Loucy (cell line): ENCODE measurements at regions not wholly inside any gene's neighbourhood (a gene's known extent, or its start where the extent isn't known, plus 50 kb on each side); places are given as distances from the start of the nearest gene placed in this dataset.

Experiments used
- H2AFZ ChIP-seq: fragments of 200-600 bp; sonication (generic); 2 replicates; pipeline ENCODE4 v1.6.0; 2016; ENCODE audit warnings: antibody characterized with exemption, mild to moderate bottlenecking, low read length, moderate library complexity
- H3F3A ChIP-seq: fragments of 200-600 bp; 2 replicates; pipeline ENCODE4 v1.6.0; 2016; ENCODE audit warnings: antibody characterized with exemption, low read depth, mild to moderate bottlenecking
- H3K27me3 ChIP-seq: fragments of 200-600 bp; sonication (generic); 2 replicates; pipeline ENCODE4 v1.6.1; 2014; ENCODE audit warnings: low read length, mild to moderate bottlenecking; ENCODE audit not compliant: insufficient read depth, poor library complexity, severe bottlenecking
- H3K36me3 ChIP-seq: fragments of 200-600 bp; sonication (generic); 2 replicates; pipeline ENCODE4 v1.6.1; 2016; ENCODE audit warnings: low read length; ENCODE audit not compliant: insufficient read depth
- H3K4me1 ChIP-seq: fragments of 200-600 bp; sonication (generic); 2 replicates; pipeline ENCODE4 v1.5.1; 2014; ENCODE audit warnings: low read length, mild to moderate bottlenecking; ENCODE audit not compliant: insufficient read depth, poor library complexity, severe bottlenecking
- H3K4me2 ChIP-seq: fragments of 200-600 bp; sonication (generic); 2 replicates; pipeline ENCODE4 v1.6.0; 2014; ENCODE audit warnings: antibody characterized with exemption, low read length, low read depth, mild to moderate bottlenecking; ENCODE audit not compliant: poor library complexity, severe bottlenecking
- H3K4me3 ChIP-seq: fragments of 200-600 bp; sonication (generic); 2 replicates; pipeline ENCODE4 v1.5.1; 2014; ENCODE audit warnings: low read length, mild to moderate bottlenecking, mixed read lengths; ENCODE audit not compliant: poor library complexity, severe bottlenecking
- H3K79me2 ChIP-seq: fragments of 200-600 bp; sonication (generic); 2 replicates; pipeline ENCODE4 v1.6.1; 2014; ENCODE audit warnings: low read length; ENCODE audit not compliant: insufficient read depth
- H3K9ac ChIP-seq: fragments of 200-600 bp; sonication (generic); 2 replicates; pipeline ENCODE4 v1.6.0; 2014; ENCODE audit warnings: mild to moderate bottlenecking, low read depth, low read length, moderate library complexity; ENCODE audit not compliant: poor library complexity, severe bottlenecking
- H3K9me2 ChIP-seq: fragments of 200-600 bp; sonication (generic); replicated peaks from 2 replicates; pipeline ENCODE4 v1.6.1; 2016; ENCODE audit warnings: low read depth, low read length, mixed read lengths
- H3K9me3 ChIP-seq: fragments of 200-600 bp; sonication (generic); 2 replicates; pipeline ENCODE4 v1.6.1; 2014; ENCODE audit warnings: mild to moderate bottlenecking, antibody characterized with exemption, low read length, low read depth; ENCODE audit not compliant: insufficient read depth
- H4K20me1 ChIP-seq: fragments of 200-600 bp; sonication (generic); 2 replicates; pipeline ENCODE4 v1.6.0; 2014; ENCODE audit warnings: antibody characterized with exemption, low read length, mild to moderate bottlenecking; ENCODE audit not compliant: insufficient read depth, poor library complexity, severe bottlenecking
- CTCF ChIP-seq: fragments of 200-600 bp; sonication (generic); conservative IDR thresholded peaks from 2 replicates; pipeline ENCODE4 v1.5.1; 2014; ENCODE audit warnings: mild to moderate bottlenecking, antibody characterized with exemption, low read length
- EZH2phosphoT487 ChIP-seq: fragments of 200-600 bp; IDR thresholded peaks from 2 replicates; pipeline ENCODE4 v1.6.1; 2018; ENCODE audit warnings: antibody characterized with exemption, mild to moderate bottlenecking, moderate library complexity, borderline replicate concordance

GRCh38 chr18:1048032-1048431, 143.4 kb downstream of the ADCYAP1 start:
- Histone ChIP-seq H3F3A (no peaks in the 10 kb centered on the region), H3K4me1 (no peaks in the 10 kb centered on the region), H3K27me3 (no peaks in the 10 kb centered on the region), H4K20me1 (no peaks in the 10 kb centered on the region), H3K4me3 (no peak overlapping the region), H3K36me3 (no peaks in the 10 kb centered on the region), H3K4me2 (no peak overlapping the region), H3K9ac (no peak overlapping the region), H3K9me2 (no peaks in the 10 kb centered on the region), H2AFZ (no peak overlapping the region), H3K9me3 (no peaks in the 10 kb centered on the region), H3K79me2 (no peaks in the 10 kb centered on the region)
- TF ChIP-seq CTCF (no peak), EZH2phosphoT487 (no peak)

- no peaks in the 10 kb centered on the region for H3K9me3 ChIP-seq
- no peaks in the 10 kb centered on the region for H3F3A ChIP-seq
- H3K4me2 ChIP-seq: no peak overlapping the region
- H3K79me2 ChIP-seq: no peaks in the 10 kb centered on the region
- H4K20me1 ChIP-seq: no peaks in the 10 kb centered on the region
- H3K9ac ChIP-seq: no peak overlapping the region
- no peak overlapping the region for H2AFZ ChIP-seq
- no peaks in the 10 kb centered on the region for H3K27me3 ChIP-seq
- no peaks in the 10 kb centered on the region for H3K4me1 ChIP-seq
- no peaks in the 10 kb centered on the region for H3K9me2 ChIP-seq
- TF ChIP-seq CTCF (no peak), EZH2phosphoT487 (no peak)
- H3K36me3 ChIP-seq: no peaks in the 10 kb centered on the region
- no peak overlapping the region for H3K4me3 ChIP-seq
Observed at GRCh38 chr18:1049173-1049572, 144.5 kb downstream of the ADCYAP1 start.

GRCh38 chr18:1050012-1050657, 145.5 kb downstream of the ADCYAP1 start:
- Histone ChIP-seq H3F3A (no peaks in the 10 kb centered on the region), H2AFZ (no peak overlapping the region)
- TF ChIP-seq EZH2phosphoT487: no peak
- no peak for TF ChIP-seq CTCF

More at GRCh38 chr18:1050012-1050657, 145.5 kb downstream of the ADCYAP1 start:
- Histone ChIP-seq H3K4me1 (no peaks in the 10 kb centered on the region), H3K9ac (no peak overlapping the region), H3K79me2 (no peaks in the 10 kb centered on the region), H3K27me3 (no peaks in the 10 kb centered on the region), H4K20me1 (no peaks in the 10 kb centered on the region), H3K36me3 (no peaks in the 10 kb centered on the region), H3K9me2 (no peaks in the 10 kb centered on the region), H3K9me3 (no peaks in the 10 kb centered on the region), H3K4me3 (no peak overlapping the region), H3K4me2 (no peak overlapping the region)
